NOMO-1 treated with DMSO at 0.1 percent for 48 hours (cell line): ENCODE measurements at regions not wholly inside any gene's neighbourhood (a gene's known extent, or its start where the extent isn't known, plus 50 kb on each side); places are given as distances from the start of the nearest gene placed in this dataset.

Source experiments
- DNase-seq: peaks from one replicate; lab custom pipeline; 2025; ENCODE audit not compliant: unreplicated experiment; lab: John Stamatoyannopoulos, UW

GRCh38 chr6:91500689-91501303, 913.9 kb upstream of the MAP3K7 start:
- DNase-seq, result no peak

- no peak for DNase-seq
These were observed 911.7 kb upstream of the MAP3K7 start for GRCh38 chr6:91498576-91498975.

DNA sequence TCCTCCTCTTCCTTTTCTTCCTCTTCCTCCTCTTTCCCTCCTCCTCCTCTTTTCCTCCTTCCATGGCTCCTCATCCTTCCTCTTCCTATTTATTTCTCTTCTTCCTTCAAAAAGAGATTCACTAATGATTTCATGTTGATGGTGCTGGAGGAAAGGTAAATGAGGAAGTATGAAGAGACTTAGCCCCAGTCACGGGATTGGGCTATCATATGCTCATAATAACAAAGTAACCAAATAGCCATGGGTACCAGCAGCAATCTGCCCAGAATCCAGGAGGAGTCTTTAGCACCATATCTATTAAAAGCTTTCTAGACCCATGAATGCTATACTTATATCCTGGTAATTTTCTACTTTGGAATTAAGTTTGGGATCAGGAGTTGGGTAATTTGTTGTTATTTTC, 910.9 kb upstream of the MAP3K7 start:
- no peak for DNase-seq

DNA sequence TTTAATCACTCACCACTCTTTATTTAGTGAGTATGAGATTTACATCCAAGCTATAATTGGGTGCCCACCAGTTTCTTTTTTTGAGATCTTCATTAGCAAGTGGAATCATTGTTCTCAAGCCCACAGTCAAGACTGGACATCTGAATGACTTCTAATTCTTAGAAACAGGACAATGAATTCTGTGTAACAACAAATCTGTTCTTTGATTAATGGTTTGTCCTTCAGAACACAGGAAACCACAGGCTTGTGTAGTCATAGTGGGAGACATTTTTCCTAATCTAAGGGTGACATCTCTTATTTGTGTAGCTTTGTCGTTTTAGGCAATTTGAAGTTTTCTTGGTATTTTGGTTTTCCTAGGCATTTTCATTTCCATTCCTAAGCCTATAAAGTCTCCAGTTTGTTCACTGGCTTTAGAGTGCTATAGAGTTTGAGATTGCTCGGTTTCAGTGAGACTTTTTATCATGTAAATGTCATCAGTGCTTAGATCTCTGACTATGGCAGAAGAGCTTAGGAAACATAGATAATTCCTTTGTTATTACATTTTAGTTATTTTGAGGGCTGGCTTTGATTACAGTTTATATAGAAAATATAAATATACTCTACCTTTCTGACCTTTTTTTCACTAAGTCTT, 903.9 kb upstream of the MAP3K7 start:
- no peak for DNase-seq

DNA sequence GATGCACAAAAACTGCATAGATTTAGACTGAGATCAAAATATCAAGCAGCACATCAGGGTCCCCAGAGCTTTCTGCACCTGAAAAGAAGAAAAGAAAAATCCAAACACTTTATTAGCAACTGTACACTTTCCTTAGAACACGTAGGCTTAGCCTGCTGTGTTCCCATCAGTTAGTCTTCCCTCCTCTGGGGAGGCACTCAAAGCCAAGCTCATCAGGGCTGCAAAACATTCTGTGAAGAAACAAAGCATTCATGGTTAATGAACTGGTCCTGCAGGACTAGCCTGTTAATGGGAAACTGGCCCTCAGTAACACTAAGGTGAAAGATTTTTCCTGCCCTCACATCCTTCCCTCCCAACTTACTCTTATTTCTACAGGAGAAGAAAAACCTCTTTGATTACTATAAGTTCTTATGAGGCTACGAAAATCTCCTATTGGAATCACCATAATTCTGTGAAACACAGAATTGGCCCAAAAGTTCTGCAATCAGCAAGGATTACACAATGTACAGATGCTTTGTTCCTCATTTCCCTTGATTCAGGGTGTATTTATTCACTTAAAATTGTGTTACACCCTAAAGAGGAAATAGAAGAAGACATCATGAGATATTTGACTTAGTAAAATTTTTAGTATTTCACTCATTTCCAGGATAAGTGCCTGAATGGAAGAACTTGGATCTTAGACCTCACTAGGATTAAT, 901.0 kb upstream of the MAP3K7 start:
- peak; percentile 81 for DNase-seq

- DNase-seq, result no peak
These were observed 899.3 kb upstream of the MAP3K7 start for GRCh38 chr6:91486200-91486599.

GRCh38 chr6:91485047-91485446, 898.2 kb upstream of the MAP3K7 start:
- DNase-seq, result no peak

- DNase-seq, result no peak
These were observed 896.7 kb upstream of the MAP3K7 start for GRCh38 chr6:91483415-91484105.

DNA sequence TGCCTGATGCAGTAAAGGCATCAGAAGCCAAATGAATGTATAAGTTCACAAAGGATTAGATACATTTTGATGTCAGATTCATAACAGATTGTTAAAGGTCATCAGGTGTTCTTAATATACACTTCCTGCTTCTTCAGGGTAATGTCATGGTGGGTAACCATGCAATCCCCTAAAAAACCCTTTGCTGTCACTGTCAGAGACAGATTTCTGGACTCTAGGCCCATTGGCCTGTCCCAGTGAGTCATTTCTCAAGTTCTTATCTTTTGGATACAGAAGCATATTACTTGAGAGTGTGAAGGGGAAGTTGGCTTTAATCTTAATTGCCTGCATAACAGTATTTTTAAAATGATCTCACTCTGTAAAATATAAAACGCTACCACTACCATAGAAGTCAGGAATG, 895.6 kb upstream of the MAP3K7 start:
- DNase-seq, result peak; percentile 4

DNA sequence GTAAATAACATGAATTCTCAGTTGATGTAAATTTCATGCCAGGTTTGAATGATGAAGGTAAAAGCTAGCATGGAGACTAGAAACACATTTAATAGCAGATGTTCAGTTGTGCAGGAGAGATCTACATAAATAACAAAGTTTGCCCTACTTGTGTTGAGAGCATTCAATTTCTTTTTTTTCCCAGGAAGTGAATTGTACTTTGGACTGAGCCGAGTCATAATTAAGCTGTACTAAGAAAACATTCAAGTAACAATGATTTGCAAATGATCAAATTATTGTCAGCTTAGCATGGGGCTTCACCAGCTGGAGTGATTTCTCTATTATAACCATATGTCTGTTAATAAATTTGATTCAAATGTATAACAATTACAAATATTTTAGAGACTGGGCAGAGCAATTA, 893.5 kb upstream of the MAP3K7 start:
- no peak for DNase-seq

- no peak for DNase-seq
These were observed 890.8 kb upstream of the MAP3K7 start for GRCh38 chr6:91477688-91478087.

- peak; percentile 5 for DNase-seq
These were observed 889.1 kb upstream of the MAP3K7 start for GRCh38 chr6:91476000-91476399.

GRCh38 chr6:91465393-91465792, 878.5 kb upstream of the MAP3K7 start:
- DNase-seq, result no peak

GRCh38 chr6:91464718-91465117, 877.8 kb upstream of the MAP3K7 start:
- DNase-seq, result no peak

- no peak for DNase-seq
These were observed 877.3 kb upstream of the MAP3K7 start for GRCh38 chr6:91464201-91464600.

DNA sequence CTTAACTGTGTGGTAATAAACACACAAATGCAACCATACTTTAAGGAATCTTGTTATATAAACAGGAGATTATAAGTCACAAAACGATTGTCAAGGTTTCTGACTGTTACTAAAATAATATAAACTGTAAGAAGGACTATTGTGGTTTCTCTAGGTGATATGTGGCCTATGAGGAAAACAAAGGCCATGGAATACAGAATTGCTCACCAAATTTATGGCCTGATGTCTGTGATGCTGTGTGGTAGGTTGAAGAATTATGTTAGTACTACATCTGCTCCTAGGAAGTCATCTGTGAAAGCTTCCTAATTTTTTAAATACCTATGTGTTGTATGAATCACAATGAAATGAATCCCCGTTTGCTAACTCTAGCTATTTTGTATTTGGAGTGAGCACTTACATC, 875.4 kb upstream of the MAP3K7 start:
- no peak for DNase-seq

- no peak for DNase-seq
These were observed 866.5 kb upstream of the MAP3K7 start for GRCh38 chr6:91453224-91453878.

DNA sequence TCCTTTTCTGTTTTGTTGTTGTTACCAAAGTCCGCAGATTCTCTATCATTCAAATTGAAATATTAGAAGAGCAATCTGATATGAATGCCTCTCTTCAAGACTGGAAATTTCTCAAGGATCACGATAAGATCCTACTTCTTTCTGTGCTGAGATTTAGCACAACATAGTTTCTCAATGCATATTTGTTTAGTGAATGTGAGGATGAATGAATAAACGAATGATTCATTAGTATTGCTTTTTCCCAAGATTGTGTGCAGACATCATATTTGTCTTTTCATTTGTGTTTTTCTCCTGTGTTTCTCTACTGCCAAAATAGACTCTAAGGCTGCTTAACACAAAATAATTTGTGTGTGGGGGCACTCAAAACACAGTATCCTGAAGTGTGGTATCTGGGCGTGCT, 862.7 kb upstream of the MAP3K7 start:
- no peak for DNase-seq

- DNase-seq, result no peak
These were observed 860.8 kb upstream of the MAP3K7 start for GRCh38 chr6:91447530-91448254.

GRCh38 chr6:91447081-91447480, 860.2 kb upstream of the MAP3K7 start:
- DNase-seq, result no peak

GRCh38 chr6:91443405-91443804, 856.5 kb upstream of the MAP3K7 start:
- DNase-seq, result no peak
